ENCODE measurements at regions not wholly inside any gene's neighbourhood (a gene's known extent, or its start where the extent isn't known, plus 50 kb on each side); places are given as distances from the start of the nearest gene placed in this dataset.
"Not testable (repeated sequence)": the region's sequence is repeated elsewhere in the genome, so short reads cannot be mapped to it uniquely, and the experiment has no call there.

DNA sequence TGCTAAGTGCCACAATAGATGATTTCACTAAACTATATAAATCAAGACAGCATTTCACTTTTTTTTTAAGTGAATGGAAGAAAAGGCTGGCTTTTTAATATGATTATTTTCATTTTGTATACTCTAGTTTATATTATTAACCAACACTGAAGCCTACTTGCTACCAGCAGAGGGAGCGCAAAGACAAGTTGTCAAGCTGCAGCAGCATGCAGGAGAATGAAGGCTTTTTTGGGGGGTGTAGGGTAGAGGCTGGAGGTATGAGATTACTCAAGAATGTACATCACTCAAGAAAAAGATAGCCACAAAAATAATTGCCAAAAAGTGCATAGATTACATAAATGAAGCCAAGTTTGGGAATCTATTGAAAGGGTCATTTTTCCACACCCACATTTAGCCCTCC lies 519.5 kb downstream of the FGF13 start:
- no peaks in the 10 kb centered on the region for H3K27me3 Mint-ChIP-seq
- no peaks in the 10 kb centered on the region for H3K9me3 ChIP-seq (ENCODE audit: control insufficient read depth in 1 of 2, low read length in 2 of 2)
- H3K36me3 Mint-ChIP-seq = no peaks in the 10 kb centered on the region
- no peaks in the 10 kb centered on the region for H3K9me3 Mint-ChIP-seq
- DNase-seq = no peak
- intact Hi-C loops (cut with micrococcal nuclease) = no loop called here
- H3K4me3 Mint-ChIP-seq = no peak overlapping the region
- H3K27me3 ChIP-seq (ENCODE audit: insufficient read depth, low read length) = no peaks in the 10 kb centered on the region
- H3K36me3 ChIP-seq (ENCODE audit: insufficient read depth, low read length) = no peaks in the 10 kb centered on the region
- CTCF ChIA-PET (ENCODE audit: partially characterized antibody) = no interaction called here
- POLR2A ChIA-PET (ENCODE audit: partially characterized antibody) = no interaction called here
- no peak overlapping the region for H3K4me3 ChIP-seq (ENCODE audit: low read length in 2 of 2)
- no peaks in the 10 kb centered on the region for H3K4me1 Mint-ChIP-seq
- H3K27ac ChIP-seq (ENCODE audit: low read depth, low read length) = no peak overlapping the region
- no peaks in the 10 kb centered on the region for H3K4me1 ChIP-seq (ENCODE audit: insufficient read depth, low read length)
- no peak overlapping the region for H3K27ac Mint-ChIP-seq

DNA sequence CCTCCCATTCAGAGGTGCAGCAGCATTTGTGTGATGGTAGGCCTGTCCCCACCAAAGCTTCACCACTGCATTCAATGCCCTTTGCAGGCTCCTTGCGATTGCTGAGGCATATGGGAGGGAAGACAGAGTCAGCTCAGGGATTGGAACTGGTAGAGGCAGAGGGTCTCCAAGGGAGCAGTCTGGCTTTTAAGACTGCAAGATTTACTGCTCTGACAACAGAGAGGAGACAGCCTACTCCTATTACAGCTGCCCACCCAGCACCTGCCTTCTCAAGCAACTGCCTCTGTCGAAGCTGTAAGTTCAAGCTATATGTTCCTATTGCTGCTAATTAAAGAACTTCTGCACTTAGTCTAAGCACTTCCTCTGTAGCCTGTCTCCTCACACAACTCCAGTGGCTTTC lies 481.8 kb downstream of the FGF13 start:
- Mint-ChIP-seq H3K9me3 (peaks cover 0 to 4% (median 2%) of the 10 kb centered on the region in 8 donors), H3K27ac (no peak overlapping the region), H3K4me1 (no peaks in the 10 kb centered on the region), H3K27me3 (peaks cover 0 to 2% of the 10 kb centered on the region in 2 donors), H3K4me3 (no peak overlapping the region), H3K36me3 (no peaks in the 10 kb centered on the region)
- H3K27ac ChIP-seq (ENCODE audit: low read depth, low read length) = no peak overlapping the region
- CTCF ChIA-PET (ENCODE audit: partially characterized antibody) = no interaction called here
- intact Hi-C loops (cut with micrococcal nuclease) = no loop called here
- POLR2A ChIA-PET (ENCODE audit: partially characterized antibody) = no interaction called here
- no peaks in the 10 kb centered on the region for H3K36me3 ChIP-seq (ENCODE audit: insufficient read depth, low read length)
- no peak for DNase-seq
- no peak overlapping the region for H3K4me3 ChIP-seq (ENCODE audit: low read length in 2 of 2)
- no peaks in the 10 kb centered on the region for H3K27me3 ChIP-seq (ENCODE audit: insufficient read depth, low read length)
- no peaks in the 10 kb centered on the region for H3K4me1 ChIP-seq (ENCODE audit: insufficient read depth, low read length)
- no peaks in the 10 kb centered on the region for H3K9me3 ChIP-seq (ENCODE audit: control insufficient read depth in 1 of 2, low read length in 2 of 2)

DNA sequence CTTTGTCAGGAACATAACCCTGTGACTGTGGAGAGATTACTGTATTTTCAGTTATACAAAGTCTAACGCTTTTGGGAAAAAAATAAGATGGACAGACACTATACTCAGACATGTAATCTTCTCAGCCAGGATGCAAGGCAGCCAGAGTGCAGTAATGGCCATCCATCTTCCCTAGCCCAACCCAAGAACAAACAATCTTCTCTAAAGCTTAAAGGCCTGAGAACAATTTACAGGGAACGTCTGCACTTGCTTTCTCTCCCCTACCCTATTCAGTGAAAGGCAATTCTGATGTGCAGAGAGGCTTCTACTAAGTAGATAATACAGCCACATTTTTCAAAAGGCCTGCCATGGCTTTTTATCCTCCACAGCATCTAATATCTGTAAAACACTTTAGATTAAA lies 471.3 kb downstream of the FGF13 start:
- Mint-ChIP-seq H3K27me3 (no peaks in the 10 kb centered on the region), H3K4me3 (no peak overlapping the region), H3K36me3 (no peaks in the 10 kb centered on the region), H3K4me1 (no peaks in the 10 kb centered on the region), H3K9me3 (peaks cover 0 to 8% (median 0%) of the 10 kb centered on the region in 8 donors), H3K27ac (no peak overlapping the region)
- ChIA-PET POLR2A (ENCODE audit: partially characterized antibody) (no interaction called here), CTCF (ENCODE audit: partially characterized antibody) (no interaction called here)
- Histone ChIP-seq H3K27ac (ENCODE audit: low read depth, low read length) (no peak overlapping the region), H3K27me3 (ENCODE audit: insufficient read depth, low read length) (no peaks in the 10 kb centered on the region), H3K4me3 (ENCODE audit: low read length in 2 of 2) (no peak overlapping the region), H3K4me1 (ENCODE audit: insufficient read depth, low read length) (no peaks in the 10 kb centered on the region), H3K36me3 (ENCODE audit: insufficient read depth, low read length) (no peaks in the 10 kb centered on the region), H3K9me3 (ENCODE audit: control insufficient read depth in 1 of 2, low read length in 2 of 2) (no peaks in the 10 kb centered on the region)
- no peak for DNase-seq
- intact Hi-C loops (cut with micrococcal nuclease) = no loop called here

DNA sequence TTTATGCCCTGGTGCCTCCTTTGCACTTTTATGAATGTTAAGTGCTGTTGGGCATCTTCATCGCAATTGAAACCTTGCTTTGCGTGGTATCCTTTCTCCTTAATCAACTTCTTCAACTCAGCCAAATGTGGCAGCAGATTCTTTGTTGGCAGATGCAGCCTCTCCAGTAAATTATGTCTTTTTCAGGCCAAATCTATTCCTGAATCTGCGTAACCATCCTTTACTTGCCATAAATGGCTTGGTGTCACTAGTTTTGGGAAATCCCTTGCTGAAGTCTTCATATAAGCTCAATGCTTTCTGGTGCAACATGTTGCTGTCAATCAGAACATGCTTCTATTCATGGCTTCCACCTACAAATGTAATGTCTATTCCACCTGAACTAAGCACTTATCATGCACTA lies 457.5 kb downstream of the FGF13 start:
- H3K27ac ChIP-seq (ENCODE audit: low read depth, low read length) = no peak overlapping the region
- intact Hi-C loops (cut with micrococcal nuclease) = no loop called here
- Mint-ChIP-seq H3K4me3 (no peak overlapping the region), H3K4me1 (no peaks in the 10 kb centered on the region), H3K27ac (no peak overlapping the region), H3K9me3 (peaks cover 0 to under 1% (median 0%) of the 10 kb centered on the region in 8 donors), H3K36me3 (no peaks in the 10 kb centered on the region), H3K27me3 (no peaks in the 10 kb centered on the region)
- ChIA-PET CTCF (ENCODE audit: partially characterized antibody) (no interaction called here), POLR2A (ENCODE audit: partially characterized antibody) (no interaction called here)
- H3K9me3 ChIP-seq (ENCODE audit: control insufficient read depth in 1 of 2, low read length in 2 of 2) = no peaks in the 10 kb centered on the region
- no peaks in the 10 kb centered on the region for H3K36me3 ChIP-seq (ENCODE audit: insufficient read depth, low read length)
- no peak for DNase-seq
- H3K4me1 ChIP-seq (ENCODE audit: insufficient read depth, low read length) = no peaks in the 10 kb centered on the region
- H3K27me3 ChIP-seq (ENCODE audit: insufficient read depth, low read length) = no peaks in the 10 kb centered on the region
- H3K4me3 ChIP-seq (ENCODE audit: low read length in 2 of 2) = no peak overlapping the region

DNA sequence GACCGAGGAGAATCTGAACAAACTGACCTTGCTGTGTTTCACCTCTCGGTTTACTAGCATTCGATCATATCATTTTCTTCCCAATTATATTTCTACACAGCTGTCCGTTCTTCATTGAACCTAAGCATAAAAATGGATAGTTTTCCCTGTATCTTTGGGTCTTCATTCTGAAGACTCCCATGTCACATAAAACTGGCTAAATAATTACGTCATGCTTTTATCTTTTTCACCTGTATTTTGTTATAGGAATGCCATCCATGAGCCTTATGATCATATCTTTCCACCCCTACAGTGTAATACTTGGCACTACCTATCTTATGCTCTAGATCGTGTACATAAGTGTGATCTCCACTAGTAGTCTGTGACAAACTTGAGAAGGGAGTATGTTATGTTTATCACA lies 456.1 kb downstream of the FGF13 start:
- Histone ChIP-seq H3K4me1 (ENCODE audit: insufficient read depth, low read length) (no peaks in the 10 kb centered on the region), H3K27ac (ENCODE audit: low read depth, low read length) (no peak overlapping the region), H3K27me3 (ENCODE audit: insufficient read depth, low read length) (no peaks in the 10 kb centered on the region), H3K36me3 (ENCODE audit: insufficient read depth, low read length) (no peaks in the 10 kb centered on the region), H3K9me3 (ENCODE audit: control insufficient read depth in 1 of 2, low read length in 2 of 2) (no peaks in the 10 kb centered on the region), H3K4me3 (ENCODE audit: low read length in 2 of 2) (no peak overlapping the region)
- Mint-ChIP-seq H3K4me1 (no peaks in the 10 kb centered on the region), H3K27ac (no peak overlapping the region), H3K4me3 (no peak overlapping the region), H3K36me3 (no peaks in the 10 kb centered on the region), H3K9me3 (peaks cover 0 to 2% (median 0%) of the 10 kb centered on the region in 8 donors), H3K27me3 (no peaks in the 10 kb centered on the region)
- POLR2A ChIA-PET (ENCODE audit: partially characterized antibody) = no interaction called here
- no peak for DNase-seq
- CTCF ChIA-PET (ENCODE audit: partially characterized antibody) = no interaction called here
- intact Hi-C loops (cut with micrococcal nuclease) = no loop called here

DNA sequence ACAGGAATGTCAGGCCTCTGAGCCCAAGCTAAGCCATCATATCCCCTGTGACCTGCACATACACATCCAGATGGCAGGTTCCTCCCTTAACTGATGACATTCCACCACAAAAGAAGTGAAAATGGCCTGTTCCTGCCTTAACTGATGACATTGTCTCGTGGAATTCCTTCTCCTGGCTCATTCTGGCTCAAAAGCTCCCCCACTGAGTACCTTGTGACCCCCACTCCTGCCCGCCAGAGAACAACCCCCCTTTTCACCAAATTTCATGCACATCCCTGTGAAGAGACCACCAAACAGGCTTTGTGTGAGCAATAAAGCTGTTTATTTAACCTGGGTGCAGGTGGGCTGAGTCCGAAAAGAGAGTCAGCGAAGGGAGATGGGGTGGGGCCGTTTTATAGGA lies 447.4 kb downstream of the FGF13 start:
- H3K27ac Mint-ChIP-seq; CTCF ChIA-PET (ENCODE audit: partially characterized antibody): not testable (repeated sequence)

DNA sequence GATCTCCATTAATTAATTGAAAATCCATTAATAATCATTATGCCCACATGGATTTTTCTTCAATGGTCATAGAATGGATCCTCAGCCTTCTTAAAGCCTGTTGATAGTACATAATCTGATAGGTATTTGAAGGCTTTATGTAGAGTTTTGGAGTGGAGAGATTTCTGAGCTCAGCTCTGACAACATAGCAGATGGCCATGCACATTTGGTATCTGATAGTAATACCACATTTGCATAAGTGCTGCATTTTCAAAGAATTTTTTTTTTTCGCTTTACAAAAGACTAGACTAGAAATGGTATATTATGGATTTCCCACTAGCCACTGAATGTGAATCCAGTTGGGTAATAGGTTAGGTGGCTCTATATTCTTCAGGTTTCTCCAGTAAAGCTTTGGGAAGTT lies 440.6 kb downstream of the FGF13 start:
- Mint-ChIP-seq H3K27me3 (no peaks in the 10 kb centered on the region), H3K27ac (no peak overlapping the region), H3K9me3 (peaks cover 0 to 2% (median 0%) of the 10 kb centered on the region in 8 donors), H3K4me3 (no peak overlapping the region), H3K36me3 (no peaks in the 10 kb centered on the region), H3K4me1 (no peaks in the 10 kb centered on the region)
- POLR2A ChIA-PET (ENCODE audit: partially characterized antibody) = no interaction called here
- Histone ChIP-seq H3K27me3 (ENCODE audit: insufficient read depth, low read length) (no peaks in the 10 kb centered on the region), H3K36me3 (ENCODE audit: insufficient read depth, low read length) (no peaks in the 10 kb centered on the region), H3K9me3 (ENCODE audit: control insufficient read depth in 1 of 2, low read length in 2 of 2) (no peaks in the 10 kb centered on the region), H3K27ac (ENCODE audit: low read depth, low read length) (no peak overlapping the region), H3K4me3 (ENCODE audit: low read length in 2 of 2) (no peak overlapping the region), H3K4me1 (ENCODE audit: insufficient read depth, low read length) (no peaks in the 10 kb centered on the region)
- DNase-seq = no peak
- intact Hi-C loops (cut with micrococcal nuclease) = no loop called here
- CTCF ChIA-PET (ENCODE audit: partially characterized antibody) = no interaction called here

More for the DNA sequence above, 447.4 kb downstream of the FGF13 start:
- H3K4me1 Mint-ChIP-seq; H3K27me3 Mint-ChIP-seq; H3K9me3 ChIP-seq (ENCODE audit: control insufficient read depth in 1 of 2, low read length in 2 of 2); H3K27me3 ChIP-seq (ENCODE audit: insufficient read depth, low read length); H3K36me3 ChIP-seq (ENCODE audit: insufficient read depth, low read length); H3K4me3 Mint-ChIP-seq; H3K36me3 Mint-ChIP-seq; intact Hi-C loops (cut with micrococcal nuclease); H3K4me3 ChIP-seq (ENCODE audit: low read length in 2 of 2); H3K9me3 Mint-ChIP-seq; H3K4me1 ChIP-seq (ENCODE audit: insufficient read depth, low read length); POLR2A ChIA-PET (ENCODE audit: partially characterized antibody); H3K27ac ChIP-seq (ENCODE audit: low read depth, low read length); DNase-seq: not testable (repeated sequence)

DNA sequence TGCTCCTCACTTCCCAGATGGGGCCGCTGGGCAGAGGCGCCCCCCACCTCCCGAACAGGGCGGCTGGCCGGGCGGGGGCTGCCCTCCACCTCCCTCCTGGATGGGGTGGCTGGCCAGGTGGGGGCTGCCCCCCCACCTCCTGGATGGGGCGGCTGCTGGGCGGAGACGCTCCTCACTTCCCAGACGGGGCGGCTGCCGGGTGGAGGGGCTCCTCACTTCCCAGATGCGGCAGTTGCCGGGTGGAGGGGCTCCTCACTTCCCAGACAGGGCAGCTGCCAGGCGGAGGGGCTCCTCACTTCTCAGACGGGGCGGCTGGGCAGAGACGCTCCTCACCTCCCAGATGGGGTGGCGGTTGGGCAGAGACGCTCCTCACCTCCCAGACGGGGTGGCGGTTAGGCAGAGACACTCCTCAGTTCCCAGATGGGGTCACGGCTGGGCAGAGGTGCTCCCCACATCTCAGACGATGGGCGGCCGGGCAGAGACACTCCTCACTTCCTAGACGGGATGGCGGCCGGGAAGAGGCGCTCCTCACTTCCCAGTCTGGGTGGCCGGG lies 428.8 kb downstream of the FGF13 start:
- H3K4me1 ChIP-seq (ENCODE audit: insufficient read depth, low read length); POLR2A ChIA-PET (ENCODE audit: partially characterized antibody); H3K9me3 Mint-ChIP-seq; H3K27me3 Mint-ChIP-seq; H3K27ac Mint-ChIP-seq; intact Hi-C loops (cut with micrococcal nuclease); H3K4me3 Mint-ChIP-seq; H3K4me1 Mint-ChIP-seq; H3K9me3 ChIP-seq (ENCODE audit: control insufficient read depth in 1 of 2, low read length in 2 of 2); DNase-seq; H3K4me3 ChIP-seq (ENCODE audit: low read length in 2 of 2); H3K27ac ChIP-seq (ENCODE audit: low read depth, low read length); H3K36me3 ChIP-seq (ENCODE audit: insufficient read depth, low read length); H3K36me3 Mint-ChIP-seq; CTCF ChIA-PET (ENCODE audit: partially characterized antibody); H3K27me3 ChIP-seq (ENCODE audit: insufficient read depth, low read length): not testable (repeated sequence)
